NT2/D1 (cell line): ENCODE measurements at regions not wholly inside any gene's neighbourhood (a gene's known extent, or its start where the extent isn't known, plus 50 kb on each side); places are given as distances from the start of the nearest gene placed in this dataset.

Experiments
- DNase-seq: peaks from one replicate; pipeline ENCODE4 v3.0.0-alpha.2; 2011; ENCODE audit warnings: low read depth, low spot score
- H3K27me3 ChIP-seq: 2 replicates; pipeline ENCODE4 v1.6.0; 2011; ENCODE audit warnings: mild to moderate bottlenecking; ENCODE audit not compliant: insufficient read length, insufficient read depth
- H3K36me3 ChIP-seq: 2 replicates; pipeline ENCODE4 v1.6.1; 2011; ENCODE audit warnings: mild to moderate bottlenecking, low read length, mixed read lengths; ENCODE audit not compliant: insufficient read depth, insufficient read length
- H3K4me1 ChIP-seq: 2 replicates; pipeline ENCODE4 v1.5.1; 2011; ENCODE audit not compliant: insufficient read depth, insufficient read length
- H3K4me3 ChIP-seq: 2 replicates; pipeline ENCODE4 v1.5.1; 2011; ENCODE audit warnings: low read depth; ENCODE audit not compliant: insufficient read length
- H3K9ac ChIP-seq: 2 replicates; pipeline ENCODE4 v1.6.0; 2011; ENCODE audit warnings: low read depth; ENCODE audit not compliant: insufficient read length
- H3K9me3 ChIP-seq: 2 replicates; pipeline ENCODE4 v1.5.1; 2011; ENCODE audit warnings: mild to moderate bottlenecking, low read length; ENCODE audit not compliant: insufficient read depth
- SUZ12 ChIP-seq: IDR thresholded peaks from 2 replicates; pipeline ENCODE4 v1.6.1; 2011; ENCODE audit not compliant: insufficient read length, insufficient read depth; ENCODE audit errors: extremely low read depth
- YY1 ChIP-seq: IDR thresholded peaks from 2 replicates; pipeline ENCODE4 v1.6.1; 2011; ENCODE audit not compliant: insufficient read length, insufficient read depth
- ZNF274 ChIP-seq: IDR thresholded peaks from 2 replicates; pipeline ENCODE4 v1.6.1; 2011; ENCODE audit warnings: mild to moderate bottlenecking, low read depth, low read length

DNA sequence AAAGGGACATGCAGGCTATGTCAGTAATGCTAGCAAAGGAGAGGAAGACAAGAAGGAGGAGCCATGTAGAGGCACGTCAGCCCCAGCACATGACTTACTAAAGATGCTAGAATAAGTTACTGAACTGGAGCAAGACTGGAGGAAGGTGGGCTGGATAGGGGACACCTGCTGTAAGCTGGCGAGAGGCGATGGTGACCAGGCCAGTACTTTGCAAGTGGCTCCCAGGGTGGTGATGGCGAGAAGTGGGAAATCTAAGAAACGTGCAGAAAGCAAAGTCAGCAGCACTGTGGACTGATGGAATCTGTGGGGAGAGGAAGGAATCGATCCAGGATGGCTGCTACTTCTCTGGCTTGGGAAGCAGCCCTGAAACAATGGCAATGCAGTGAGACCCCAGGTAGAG is 617.1 kb upstream of the ADAMTS16 start:
- no peak overlapping the region for H3K9ac ChIP-seq
- H3K9me3 ChIP-seq: no peaks in the 10 kb centered on the region
- H3K36me3 ChIP-seq: no peaks in the 10 kb centered on the region
- no peak overlapping the region for H3K4me3 ChIP-seq
- no peak for DNase-seq
- TF ChIP-seq ZNF274 (no peak), YY1 (no peak), SUZ12 (no peak)
- H3K4me1 ChIP-seq: no peaks in the 10 kb centered on the region
- H3K27me3 ChIP-seq: no peaks in the 10 kb centered on the region

DNA sequence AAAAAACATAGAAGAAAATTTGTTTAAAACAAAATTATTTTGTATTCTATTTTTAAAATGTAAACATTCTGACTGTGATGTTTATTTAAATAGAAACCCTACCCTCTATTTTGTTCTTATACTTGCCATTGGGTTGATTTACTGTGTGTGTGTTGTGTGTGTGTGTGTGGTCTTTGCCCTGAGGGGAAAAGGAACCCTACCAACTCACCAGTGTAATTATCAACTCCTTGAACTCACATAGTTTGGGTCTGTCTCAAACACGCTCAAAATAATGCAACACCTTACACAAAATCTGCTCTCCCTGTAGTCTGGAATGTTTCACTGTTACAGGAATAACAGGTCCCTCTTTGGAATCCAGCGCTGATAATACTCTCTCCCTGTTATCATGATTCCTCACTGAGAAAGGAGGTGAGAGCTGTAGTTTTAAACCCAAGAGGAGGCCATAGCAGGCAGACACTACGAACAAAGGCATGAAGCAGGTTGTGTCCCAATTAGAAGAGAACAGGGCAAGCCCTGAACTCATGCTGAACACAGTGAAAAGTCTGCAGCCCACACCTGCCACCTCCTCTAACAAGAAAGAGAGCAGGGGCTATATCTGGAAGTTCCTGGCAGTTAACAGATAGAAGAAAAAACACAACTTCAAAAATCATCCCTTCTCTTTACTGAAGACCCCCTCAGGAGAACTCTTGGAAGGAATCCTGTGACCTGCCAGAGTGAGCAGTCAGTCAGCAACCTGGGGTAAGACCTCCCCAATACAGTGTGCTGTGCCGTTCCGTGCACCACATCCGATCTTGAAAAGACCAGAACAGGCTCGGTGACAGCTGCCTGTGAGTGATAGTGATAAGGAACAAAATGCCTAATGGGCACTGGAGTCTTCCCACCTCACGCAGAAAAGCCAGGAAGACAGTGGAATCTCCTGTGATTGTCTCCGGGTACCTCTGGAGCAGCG is 608.1 kb upstream of the ADAMTS16 start:
- no peaks in the 10 kb centered on the region for H3K27me3 ChIP-seq
- no peak overlapping the region for H3K4me3 ChIP-seq
- no peak for DNase-seq
- no peaks in the 10 kb centered on the region for H3K9me3 ChIP-seq
- TF ChIP-seq YY1 (no peak), ZNF274 (no peak), SUZ12 (no peak)
- H3K9ac ChIP-seq: no peak overlapping the region
- H3K4me1 ChIP-seq: no peaks in the 10 kb centered on the region
- no peaks in the 10 kb centered on the region for H3K36me3 ChIP-seq

GRCh38 chr5:4532705-4533080 is 607.4 kb upstream of the ADAMTS16 start:
- Histone ChIP-seq H3K4me1 (no peaks in the 10 kb centered on the region), H3K27me3 (no peaks in the 10 kb centered on the region), H3K36me3 (no peaks in the 10 kb centered on the region), H3K9me3 (no peaks in the 10 kb centered on the region), H3K4me3 (no peak overlapping the region), H3K9ac (no peak overlapping the region)
- no peak for DNase-seq
- TF ChIP-seq ZNF274 (no peak), SUZ12 (no peak), YY1 (no peak)

GRCh38 chr5:4533457-4534105 is 606.5 kb upstream of the ADAMTS16 start:
- no peaks in the 10 kb centered on the region for H3K27me3 ChIP-seq
- H3K9me3 ChIP-seq: no peaks in the 10 kb centered on the region
- no peaks in the 10 kb centered on the region for H3K36me3 ChIP-seq
- H3K4me3 ChIP-seq: no peak overlapping the region
- H3K4me1 ChIP-seq: no peaks in the 10 kb centered on the region
- no peak overlapping the region for H3K9ac ChIP-seq
- DNase-seq: no peak
- TF ChIP-seq SUZ12 (no peak), ZNF274 (no peak), YY1 (no peak)

- Histone ChIP-seq H3K9me3 (no peaks in the 10 kb centered on the region), H3K27me3 (no peaks in the 10 kb centered on the region), H3K4me3 (no peak overlapping the region), H3K4me1 (no peaks in the 10 kb centered on the region), H3K9ac (no peak overlapping the region), H3K36me3 (no peaks in the 10 kb centered on the region)
- no peak for DNase-seq
- TF ChIP-seq SUZ12: no peak
- TF ChIP-seq YY1: no peak
- no peak for TF ChIP-seq ZNF274
Observed at GRCh38 chr5:4537489-4537888, 602.6 kb upstream of the ADAMTS16 start.

- DNase-seq: no peak
- H3K9me3 ChIP-seq: no peaks in the 10 kb centered on the region
- no peaks in the 10 kb centered on the region for H3K27me3 ChIP-seq
- no peaks in the 10 kb centered on the region for H3K4me1 ChIP-seq
- H3K36me3 ChIP-seq: no peaks in the 10 kb centered on the region
- TF ChIP-seq YY1: no peak
- TF ChIP-seq ZNF274: no peak
- TF ChIP-seq SUZ12: no peak
- H3K4me3 ChIP-seq: no peak overlapping the region
- H3K9ac ChIP-seq: no peak overlapping the region
Observed at GRCh38 chr5:4540375-4541173, 599.6 kb upstream of the ADAMTS16 start.

DNA sequence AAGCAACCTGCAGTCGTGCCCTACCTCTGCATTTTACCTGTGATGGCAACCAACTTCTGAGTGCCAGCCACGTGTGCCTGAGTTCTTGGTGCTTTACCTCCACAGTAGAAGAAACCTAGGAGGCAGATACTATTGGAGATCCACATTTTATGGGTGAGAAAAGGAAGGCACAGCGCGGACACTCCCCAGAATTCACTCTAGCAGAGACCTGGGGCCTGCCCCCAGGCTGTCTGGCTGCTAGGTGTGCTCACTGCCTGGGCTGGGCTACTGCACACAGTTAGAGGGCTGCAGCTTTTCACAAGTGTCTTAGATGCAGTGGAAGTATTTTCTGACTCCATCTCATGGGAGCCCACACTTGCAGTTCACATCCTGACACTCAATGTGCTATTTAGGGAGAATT is 598.8 kb upstream of the ADAMTS16 start:
- no peak for DNase-seq
- H3K36me3 ChIP-seq: no peaks in the 10 kb centered on the region
- no peaks in the 10 kb centered on the region for H3K4me1 ChIP-seq
- TF ChIP-seq ZNF274 (no peak), SUZ12 (no peak), YY1 (no peak)
- no peaks in the 10 kb centered on the region for H3K27me3 ChIP-seq
- no peaks in the 10 kb centered on the region for H3K9me3 ChIP-seq
- no peak overlapping the region for H3K9ac ChIP-seq
- H3K4me3 ChIP-seq: no peak overlapping the region
